Body of pancreas (tissue), 4 donors: ENCODE measurements at regions not wholly inside any gene's neighbourhood (a gene's known extent, or its start where the extent isn't known, plus 50 kb on each side); places are given as distances from the start of the nearest gene placed in this dataset.

Source experiments
- POLR2A ChIP-seq, 3 donors: fragments of 450-650 bp; IDR thresholded peaks; one replicate each; pipeline ENCODE4 v1.6.1; 2016; ENCODE audit warnings: antibody characterized with exemption in 3 of 3, mild to moderate bottlenecking in 2 of 3
- TF ChIP-seq, protein P1 (sequence below), 7 experiments: fragments of 450-650 bp in 4 of 7; fragments of 200-600 bp in 3 of 7; sonication (generic) in 3 of 7; IDR thresholded peaks; one replicate each; pipeline ENCODE4 v1.5.1; 2016 to 2019; ENCODE audit warnings: antibody characterized with exemption in 7 of 7

DNA sequence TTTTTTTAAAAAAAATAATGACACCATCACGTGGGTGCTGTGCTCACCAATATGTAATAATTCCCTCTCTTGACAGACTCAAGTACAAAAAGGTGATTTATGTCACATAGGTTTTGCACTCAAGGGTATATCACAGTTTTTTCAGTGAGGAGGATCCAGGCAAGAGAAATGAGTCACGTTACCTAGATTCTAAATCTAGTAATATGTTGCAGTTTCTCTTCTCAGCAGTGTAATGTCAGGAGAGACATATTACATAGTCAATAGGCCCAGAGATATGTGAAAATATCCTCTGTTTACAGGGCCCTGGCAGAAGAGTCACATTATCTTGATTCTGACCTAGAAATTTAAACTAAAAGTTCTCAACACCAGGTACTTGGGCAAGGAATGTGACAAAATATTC, 1024.1 kb upstream of the AMELY start:
- TF ChIP-seq, protein P1, sequence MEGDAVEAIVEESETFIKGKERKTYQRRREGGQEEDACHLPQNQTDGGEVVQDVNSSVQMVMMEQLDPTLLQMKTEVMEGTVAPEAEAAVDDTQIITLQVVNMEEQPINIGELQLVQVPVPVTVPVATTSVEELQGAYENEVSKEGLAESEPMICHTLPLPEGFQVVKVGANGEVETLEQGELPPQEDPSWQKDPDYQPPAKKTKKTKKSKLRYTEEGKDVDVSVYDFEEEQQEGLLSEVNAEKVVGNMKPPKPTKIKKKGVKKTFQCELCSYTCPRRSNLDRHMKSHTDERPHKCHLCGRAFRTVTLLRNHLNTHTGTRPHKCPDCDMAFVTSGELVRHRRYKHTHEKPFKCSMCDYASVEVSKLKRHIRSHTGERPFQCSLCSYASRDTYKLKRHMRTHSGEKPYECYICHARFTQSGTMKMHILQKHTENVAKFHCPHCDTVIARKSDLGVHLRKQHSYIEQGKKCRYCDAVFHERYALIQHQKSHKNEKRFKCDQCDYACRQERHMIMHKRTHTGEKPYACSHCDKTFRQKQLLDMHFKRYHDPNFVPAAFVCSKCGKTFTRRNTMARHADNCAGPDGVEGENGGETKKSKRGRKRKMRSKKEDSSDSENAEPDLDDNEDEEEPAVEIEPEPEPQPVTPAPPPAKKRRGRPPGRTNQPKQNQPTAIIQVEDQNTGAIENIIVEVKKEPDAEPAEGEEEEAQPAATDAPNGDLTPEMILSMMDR (IDR thresholded peaks at IDR 0.05), result no peak
- TF ChIP-seq POLR2A (IDR thresholded peaks at IDR 0.05), result no peak
